NCI-H2081 (cell line): ENCODE measurements at regions not wholly inside any gene's neighbourhood (a gene's known extent, or its start where the extent isn't known, plus 50 kb on each side); places are given as distances from the start of the nearest gene placed in this dataset.
"Not testable (repeated sequence)": the region's sequence is repeated elsewhere in the genome, so short reads cannot be mapped to it uniquely, and the experiment has no call there.

Experiments used
- DNase-seq, 2 experiments: peaks; one replicate each; lab custom pipeline; 2025; lab: John Stamatoyannopoulos, UW

DNA sequence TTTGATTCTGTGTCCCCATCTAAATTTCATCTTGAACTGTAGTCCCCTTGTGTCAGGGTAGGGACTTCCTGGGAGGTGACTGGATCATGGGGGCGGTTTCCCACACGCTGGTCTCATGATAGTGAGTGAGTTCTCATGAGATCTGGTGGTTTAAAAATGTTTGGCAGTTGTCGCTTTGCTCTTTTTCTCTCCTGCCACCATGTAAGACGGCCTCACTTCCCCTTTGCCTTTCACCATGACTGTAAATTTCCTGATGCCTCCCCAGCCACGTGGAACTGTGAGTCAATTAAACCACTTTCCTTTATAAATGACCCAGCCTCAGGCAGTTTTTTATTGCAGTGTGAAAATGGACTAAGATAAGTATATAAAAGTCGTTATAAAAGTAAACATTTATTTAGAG is 80.5 kb upstream of the SGK1 start:
- no peak for DNase-seq

DNA sequence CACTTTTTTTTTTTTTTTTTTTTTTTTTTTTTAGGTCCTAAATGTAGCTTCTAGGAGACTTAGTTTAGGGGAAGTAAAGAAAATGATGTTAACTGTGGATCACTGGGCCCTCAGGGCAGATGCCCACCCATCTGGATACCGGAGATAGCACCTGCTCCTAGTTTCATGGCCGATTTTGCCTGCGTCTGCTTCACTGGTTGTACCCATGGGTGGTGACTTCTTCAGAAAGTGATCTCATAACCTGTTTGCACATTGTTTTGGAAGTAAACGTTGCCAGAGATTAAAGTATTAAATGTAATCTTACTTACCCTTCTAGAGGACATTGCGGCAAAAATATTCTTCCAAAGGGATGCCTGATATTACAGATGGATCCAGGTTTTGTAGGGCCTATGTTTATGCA is 79.8 kb upstream of the SGK1 start:
- DNase-seq, result no peak

DNA sequence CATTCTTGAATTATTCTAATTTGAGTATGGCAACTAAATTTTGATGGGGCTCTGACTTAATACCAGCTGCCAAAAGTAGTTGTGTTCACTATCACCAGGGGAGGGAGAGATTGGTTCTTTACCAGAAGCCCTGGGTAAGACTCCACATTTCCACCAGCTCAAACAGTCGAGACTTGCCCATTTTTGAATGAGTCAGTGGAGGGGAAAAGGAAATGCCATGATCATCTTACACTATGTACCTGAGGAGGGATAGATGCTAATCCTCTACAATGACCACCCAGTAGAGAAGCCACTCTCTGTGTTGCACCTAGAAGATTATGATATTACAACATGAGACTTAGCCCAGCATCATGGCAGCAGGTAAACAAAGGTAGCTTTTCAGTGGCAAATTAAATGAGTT is 77.0 kb upstream of the SGK1 start:
- DNase-seq, result no peak

DNA sequence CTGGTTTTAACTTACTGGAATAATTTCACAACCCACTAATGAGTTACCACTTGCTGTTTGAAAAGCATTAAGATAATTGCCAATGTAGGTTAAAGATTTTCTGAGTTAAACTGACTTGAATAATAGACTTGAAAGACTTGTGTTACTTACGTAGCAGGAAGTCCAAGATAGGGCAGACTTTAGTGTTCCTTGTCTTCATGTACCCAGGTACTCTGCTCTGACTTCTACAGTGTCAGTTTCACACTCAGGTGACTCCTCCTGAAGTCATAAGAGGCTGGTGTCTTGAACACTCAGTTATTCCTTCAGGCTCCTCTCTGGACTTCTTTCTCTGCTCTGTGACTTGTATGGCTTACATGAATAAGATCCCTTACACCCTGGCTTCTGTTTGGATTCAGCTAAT is 76.3 kb upstream of the SGK1 start:
- DNase-seq, result no peak

DNA sequence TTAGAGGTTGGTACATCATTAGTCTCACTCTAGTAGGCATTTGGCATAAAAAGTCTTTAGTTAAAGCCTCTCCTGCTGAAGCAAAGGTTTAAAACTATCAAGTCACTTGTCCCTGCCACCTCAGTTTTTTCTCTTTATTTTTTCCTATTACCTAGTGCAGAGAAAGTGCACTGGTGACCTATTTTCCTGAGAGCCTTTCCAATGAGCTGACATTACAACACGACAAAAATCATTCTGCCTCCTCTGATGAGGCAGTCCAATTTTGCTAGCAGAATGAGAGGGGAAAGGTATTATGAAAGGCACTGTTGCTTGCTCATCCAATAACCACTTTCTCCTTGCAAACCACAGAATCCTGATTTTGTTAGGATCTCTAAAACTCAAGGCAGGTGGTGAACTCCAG is 73.3 kb upstream of the SGK1 start:
- no peak for DNase-seq

DNA sequence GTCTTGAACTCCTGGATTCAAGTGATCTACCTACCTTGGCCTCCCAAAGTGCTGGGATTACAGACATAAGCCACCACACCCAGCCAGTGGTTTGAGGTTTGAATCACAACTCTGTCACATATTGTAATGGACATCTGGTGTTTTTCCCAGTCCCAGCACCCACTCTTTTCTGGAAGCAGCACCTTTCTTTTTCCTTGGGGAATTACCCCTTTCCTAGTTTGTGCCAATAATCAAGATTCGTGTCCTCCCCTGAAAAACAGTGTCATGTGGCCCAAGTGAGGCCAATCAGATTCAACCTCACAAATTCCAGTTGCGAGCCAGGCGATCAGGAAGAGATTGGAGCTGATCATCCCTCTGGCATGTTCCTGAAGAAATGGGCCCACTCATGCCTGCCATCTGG is 71.7 kb upstream of the SGK1 start:
- DNase-seq, result no peak

DNA sequence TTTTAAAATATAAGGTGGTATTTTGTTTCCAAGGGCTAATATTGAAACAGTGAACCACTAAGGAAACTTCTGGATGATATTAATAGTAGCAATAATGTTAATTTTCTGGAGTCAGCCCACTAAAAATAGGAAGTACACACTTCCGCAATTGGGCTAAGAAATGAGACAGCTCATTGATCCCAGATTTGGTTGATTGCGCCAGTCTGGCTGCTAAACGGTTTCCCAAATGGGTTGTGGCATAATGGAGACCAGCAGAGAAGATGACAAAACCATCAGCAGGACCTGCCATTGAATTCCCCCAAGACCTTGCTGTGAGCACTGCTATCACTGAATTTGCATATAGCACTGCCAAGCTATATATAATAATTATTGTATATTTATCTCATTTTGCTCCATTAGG is 71.2 kb upstream of the SGK1 start:
- no peak for DNase-seq

DNA sequence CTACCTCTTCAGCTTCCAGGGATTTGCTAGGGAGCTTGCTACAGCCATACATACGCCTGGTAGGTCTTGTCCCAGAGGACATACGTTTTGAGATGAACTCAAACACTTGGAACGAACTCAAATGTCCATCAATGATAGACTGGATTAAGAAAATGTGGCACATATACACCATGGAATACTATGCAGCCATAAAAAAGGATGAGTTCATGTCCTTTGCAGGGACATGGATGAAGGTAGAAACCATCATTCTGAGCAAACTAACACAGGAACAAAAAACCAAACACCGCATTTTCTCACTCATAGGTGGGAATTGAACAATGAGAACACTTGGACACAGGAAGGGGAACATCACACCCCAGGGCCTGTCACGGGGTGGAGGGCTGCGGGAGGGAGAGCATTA is 68.6 kb upstream of the SGK1 start:
- DNase-seq, result not testable (repeated sequence)

DNA sequence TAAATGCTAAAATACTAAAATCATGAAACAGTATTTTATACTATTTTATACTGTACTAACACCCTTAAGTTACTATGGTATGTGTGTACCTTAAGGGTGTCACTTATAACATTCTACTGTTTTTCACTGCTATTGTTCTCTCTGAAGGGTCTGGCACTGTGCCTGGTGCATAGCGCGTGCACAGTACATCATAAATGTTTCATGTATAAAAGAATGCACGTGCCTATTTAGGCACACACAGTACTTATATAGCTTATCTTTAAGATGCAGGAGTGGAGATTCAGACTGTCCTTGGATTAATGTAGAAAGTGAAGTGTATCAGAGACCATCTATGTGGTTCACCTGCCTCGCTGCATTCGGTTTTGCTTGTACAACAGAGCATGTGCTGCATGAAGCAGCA is 64.0 kb upstream of the SGK1 start:
- peak; percentile 6 to 38 for DNase-seq

DNA sequence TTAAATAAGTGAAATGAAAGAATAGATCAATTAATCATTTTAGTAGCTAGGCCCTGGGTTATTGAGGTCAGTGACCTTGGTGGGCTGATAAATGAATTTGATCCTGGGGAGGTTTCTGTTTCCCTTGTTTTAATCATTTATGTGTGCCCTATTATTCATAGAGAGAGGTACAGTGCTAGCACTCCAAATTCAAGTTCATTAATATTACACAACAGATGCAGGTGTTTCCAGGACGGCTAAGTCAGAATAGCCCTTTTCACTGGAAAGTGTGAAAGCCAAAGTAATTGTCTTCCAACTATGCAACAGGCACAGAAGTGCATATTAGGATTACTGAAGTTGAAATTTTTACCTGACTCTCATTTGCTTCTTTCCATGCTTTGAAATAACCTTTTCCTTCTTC is 61.7 kb upstream of the SGK1 start:
- DNase-seq, result no peak

DNA sequence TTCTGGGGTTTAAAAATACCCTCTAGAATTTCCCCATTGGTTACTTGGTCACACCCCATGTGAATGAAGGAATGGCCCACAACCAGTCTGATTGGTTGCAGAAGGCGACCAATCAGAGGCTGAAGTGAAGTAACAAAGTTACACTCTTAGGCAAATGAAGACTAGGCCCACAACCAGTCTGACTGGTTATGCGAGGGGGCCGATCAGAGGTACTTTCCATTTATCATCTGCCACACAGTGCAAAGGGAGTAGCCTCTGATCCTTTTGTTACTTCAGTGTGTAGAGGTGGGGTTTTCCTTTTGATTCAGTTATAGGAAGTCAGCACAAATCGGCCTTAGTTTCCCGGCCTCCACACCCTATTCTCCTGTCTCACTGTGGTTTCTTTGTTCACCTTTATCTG is 61.2 kb upstream of the SGK1 start:
- DNase-seq, result peak; percentile 20 to 25

DNA sequence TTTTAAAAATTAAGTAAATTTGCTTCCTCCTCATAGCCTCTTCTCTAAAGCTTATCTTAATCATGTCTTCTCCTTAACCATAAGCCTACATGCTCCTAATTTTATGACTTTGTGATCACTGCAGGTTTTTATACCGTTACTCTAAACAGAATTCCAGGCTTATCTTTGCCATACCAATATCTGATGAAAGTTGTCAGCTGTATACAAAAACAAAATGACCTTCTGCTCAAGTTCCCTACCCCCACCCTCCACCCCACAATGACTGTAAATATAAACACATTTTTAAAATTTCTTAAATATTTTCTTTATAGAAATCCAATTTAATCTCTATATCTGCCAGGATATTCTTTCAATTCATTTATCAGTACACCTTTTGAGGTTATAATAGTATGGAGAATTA is 60.5 kb upstream of the SGK1 start:
- DNase-seq, result no peak

DNA sequence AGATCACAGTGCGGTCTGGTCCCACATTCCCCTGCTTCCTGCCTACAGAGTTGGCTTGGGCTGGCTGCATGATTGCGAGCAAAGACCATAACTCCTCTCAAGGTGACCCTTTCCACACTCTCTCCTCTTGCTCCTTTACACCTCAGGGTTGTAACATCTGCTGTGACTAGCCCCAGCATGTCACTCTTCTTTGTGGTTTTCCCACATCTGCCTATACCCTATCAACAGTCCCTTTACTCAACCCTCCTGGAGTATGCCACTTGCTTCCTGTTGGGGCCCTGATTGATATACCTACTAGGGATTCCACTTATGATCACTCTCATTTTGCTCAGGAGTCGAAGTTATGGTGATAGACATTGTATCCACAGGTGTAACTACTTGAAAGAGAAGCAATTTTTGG is 58.9 kb upstream of the SGK1 start:
- no peak for DNase-seq

DNA sequence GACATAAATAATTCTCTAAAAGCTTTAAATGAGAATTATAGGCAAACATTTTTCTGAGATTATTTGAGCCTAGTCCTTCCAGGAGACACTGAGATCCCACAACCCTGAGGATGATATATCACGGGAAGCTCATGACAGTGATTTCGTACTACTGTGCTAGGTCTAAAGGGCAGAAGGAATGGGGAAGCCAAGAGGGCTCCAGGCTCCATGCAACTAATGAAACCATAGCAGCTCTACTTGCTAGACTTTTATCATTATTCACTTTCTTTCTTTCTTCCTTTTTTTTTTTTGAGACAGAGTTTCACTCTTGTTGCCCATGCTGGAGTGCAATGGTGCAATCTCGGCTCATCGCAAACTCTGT is 57.3 kb upstream of the SGK1 start:
- DNase-seq, result no peak

DNA sequence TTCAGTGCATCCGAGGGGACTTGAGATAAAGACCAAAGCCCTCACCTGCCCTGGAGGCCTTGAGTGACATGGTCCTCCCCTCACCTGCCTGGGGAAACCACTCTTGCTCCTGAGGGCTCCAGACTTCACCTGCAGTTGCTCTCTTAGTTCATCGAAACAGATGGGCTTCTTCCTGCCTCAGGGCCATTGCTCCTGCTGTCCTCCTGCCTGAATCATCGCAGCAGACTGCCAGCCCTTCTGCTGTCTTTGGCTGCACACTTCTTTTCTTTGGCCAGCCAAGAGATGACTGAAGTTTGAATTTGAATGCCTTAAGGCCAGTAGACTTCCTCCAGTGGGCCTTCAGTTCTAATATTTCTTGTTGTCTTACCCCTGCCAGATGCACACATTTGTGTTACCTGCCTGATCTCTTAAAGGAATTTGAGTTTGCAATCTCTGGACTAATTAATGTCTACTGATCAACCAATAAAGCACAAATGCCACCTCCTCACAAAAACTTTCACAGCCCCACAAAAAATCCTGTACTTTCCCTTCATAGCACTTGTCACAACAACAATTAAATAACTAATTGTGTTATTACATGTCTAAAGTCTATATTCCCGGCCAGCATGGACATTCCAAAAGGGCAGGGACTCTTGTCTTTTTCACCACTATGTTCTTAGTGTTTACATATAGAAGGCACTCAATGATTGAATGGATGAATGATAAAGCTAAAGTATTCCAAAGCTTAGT is 56.7 kb upstream of the SGK1 start:
- DNase-seq, result no peak

DNA sequence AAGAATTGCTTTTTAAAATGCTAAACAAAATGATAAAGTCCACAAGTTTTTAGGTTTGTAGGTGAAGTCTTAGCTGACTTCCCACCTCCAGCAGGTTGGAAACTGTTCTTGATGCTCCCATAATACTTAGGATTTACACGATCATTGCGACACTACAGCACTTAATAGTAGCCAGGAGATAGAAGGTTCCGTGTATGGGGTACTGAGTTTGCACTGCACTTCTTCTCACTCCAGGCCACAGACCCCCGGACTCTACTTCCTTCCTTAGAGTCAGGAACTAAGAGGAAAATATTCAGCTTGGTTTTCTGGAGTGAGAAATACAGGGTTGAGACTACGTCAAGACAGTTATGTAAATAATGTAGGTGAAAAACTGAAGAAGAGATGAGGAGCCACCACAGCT is 56.1 kb upstream of the SGK1 start:
- DNase-seq, result no peak

DNA sequence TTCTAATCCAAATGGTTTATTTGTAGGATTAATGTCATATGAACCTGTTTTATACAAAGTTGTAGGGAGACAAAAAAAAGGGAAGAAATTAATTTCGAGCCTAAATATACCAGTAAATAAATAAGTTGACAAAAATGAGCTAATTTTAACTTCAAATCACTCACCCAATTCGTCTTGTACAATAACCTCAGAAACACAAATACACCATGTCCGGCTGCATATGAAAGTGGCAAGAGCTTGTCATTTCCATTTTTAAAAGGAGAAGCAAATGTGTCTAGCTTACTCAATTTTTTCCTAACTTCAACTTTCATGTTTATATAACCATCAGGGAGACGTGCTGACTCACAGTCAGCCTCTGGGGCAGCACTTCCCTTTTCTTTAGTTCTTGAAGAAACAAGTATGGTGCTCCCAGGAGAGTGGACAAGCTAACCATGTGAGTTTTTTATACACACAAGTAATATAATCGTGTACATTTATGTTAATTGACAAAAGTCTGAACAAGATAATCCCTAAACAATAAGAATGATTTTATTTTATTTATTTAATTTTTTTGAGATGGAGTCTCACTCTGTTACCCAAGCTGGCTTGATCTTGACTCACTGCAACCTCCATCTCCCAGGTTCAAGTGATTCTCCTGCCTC is 55.5 kb upstream of the SGK1 start:
- no peak for DNase-seq

DNA sequence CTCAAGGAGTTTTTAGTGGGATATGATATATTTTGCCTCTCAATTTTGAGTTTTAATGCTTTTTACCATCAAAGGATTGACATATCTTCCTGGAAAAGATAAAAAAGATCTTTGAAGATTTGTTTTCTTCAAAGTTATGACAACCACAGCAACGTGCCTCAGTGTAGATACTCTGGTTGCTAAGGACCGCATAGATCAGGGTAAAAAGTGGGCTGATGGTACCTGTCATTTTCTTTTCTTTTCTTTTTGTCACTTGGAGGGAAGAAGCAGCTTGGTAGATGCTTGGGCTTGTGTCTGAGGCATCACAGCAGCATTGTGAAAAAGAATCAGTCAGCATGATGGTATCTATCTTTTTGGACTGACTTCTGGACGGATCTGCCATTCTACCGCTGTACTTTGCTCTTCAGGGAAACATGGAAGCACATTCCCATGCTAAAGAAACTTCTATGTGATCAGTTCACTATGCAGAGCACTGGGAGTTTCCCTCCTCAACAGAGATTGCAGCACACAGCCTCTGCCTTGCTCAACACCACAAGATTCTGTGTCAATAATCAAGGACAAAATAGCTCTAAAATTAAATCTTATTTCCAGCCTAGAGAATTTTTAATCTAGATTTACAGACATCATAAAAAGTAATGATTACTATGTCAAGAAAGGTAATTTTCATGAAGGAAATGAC is 54.8 kb upstream of the SGK1 start:
- no peak for DNase-seq

DNA sequence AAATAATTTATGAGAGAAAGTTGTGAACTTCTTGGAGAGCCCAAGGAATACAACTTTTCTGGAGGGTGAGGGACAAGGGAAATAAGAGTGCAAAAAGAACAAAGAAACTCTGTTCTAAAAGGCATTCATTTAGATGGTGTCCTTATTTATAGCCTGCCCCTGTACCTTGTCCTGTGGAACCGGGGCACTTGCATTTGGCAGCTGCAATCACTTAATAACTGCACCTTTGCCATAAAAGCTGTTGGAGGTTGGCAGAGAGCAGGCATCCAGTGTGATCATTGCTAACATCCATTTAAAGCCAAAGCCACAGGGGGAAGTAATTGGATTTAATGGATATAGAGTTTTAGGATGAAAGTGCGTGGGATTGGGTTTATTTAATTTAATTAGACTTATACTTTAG is 50.8 kb upstream of the SGK1 start:
- DNase-seq, result peak in 1 of 2 experiments; percentile 14
